HEK293 (cell line): ENCODE measurements at regions not wholly inside any gene's neighbourhood (a gene's known extent, or its start where the extent isn't known, plus 50 kb on each side); places are given as distances from the start of the nearest gene placed in this dataset.

Experiments
- CTCF ChIA-PET: fragments of 350-600 bp; formaldehyde crosslinking; extraction: SDS; loops from one replicate; lab custom pipeline; 2021; ENCODE audit warnings: antibody characterized with exemption; lab: Yijun Ruan, JAX
- POLR2A ChIA-PET: fragments of 300-600 bp; formaldehyde crosslinking; extraction: SDS; loops from one replicate; lab custom pipeline; 2020; ENCODE audit warnings: antibody characterized with exemption, inconsistent platforms; lab: Yijun Ruan, JAX
- H3K27ac ChIP-seq: fragments of 200-500 bp; sonication (Bioruptor generic); 2 replicates; pipeline ENCODE4 v1.5.1; 2014; ENCODE audit warnings: low read depth, low read length, control low read depth, inconsistent platforms; ENCODE audit errors: extremely low read depth
- H3K36me3 ChIP-seq, 2 experiments: fragments of 200-500 bp in 1 of 2; sonication (Bioruptor generic) in 1 of 2; 1 replicate in 1 of 2; 2 replicates in 1 of 2; pipeline ENCODE4 v1.5.1; 2014 to 2017; ENCODE audit warnings: inconsistent platforms in 2 of 2, low read length in 2 of 2; ENCODE audit not compliant: control insufficient read depth in 2 of 2, insufficient read depth in 1 of 2
- H3K4me1 ChIP-seq: fragments of 200-500 bp; sonication (Bioruptor generic); 2 replicates; pipeline ENCODE4 v1.5.1; 2014; ENCODE audit warnings: mild to moderate bottlenecking, low read length, inconsistent platforms; ENCODE audit not compliant: control insufficient read depth, insufficient read depth
- H3K4me3 ChIP-seq: 2 replicates; pipeline ENCODE4 v1.5.1; 2011; ENCODE audit warnings: low read depth, mild to moderate bottlenecking, control low read depth, low read length, moderate library complexity
- H3K9me3 ChIP-seq: fragments of 200-500 bp; sonication (Bioruptor generic); 2 replicates; pipeline ENCODE4 v1.5.1; 2014; ENCODE audit warnings: low read depth, low read length, inconsistent platforms; ENCODE audit not compliant: control insufficient read depth, insufficient read depth
- GLIS2 ChIP-seq: fragments of 450-650 bp; formaldehyde crosslinking; IDR thresholded peaks from 2 replicates; pipeline ENCODE4 v1.5.1; 2016; ENCODE audit warnings: missing biosample characterization, missing genetic modification characterization
- HOXC10 ChIP-seq: sonication (generic); formaldehyde crosslinking; IDR thresholded peaks from 2 replicates; pipeline ENCODE4 v1.8.1; 2023; ENCODE audit warnings: mild to moderate bottlenecking, missing genetic modification reagents
- HOXD13 ChIP-seq: sonication (generic); formaldehyde crosslinking; IDR thresholded peaks from 2 replicates; pipeline ENCODE4 v1.8.0; 2022; ENCODE audit warnings: missing genetic modification reagents, borderline replicate concordance
- KLF1 ChIP-seq: fragments of 450-650 bp; formaldehyde crosslinking; IDR thresholded peaks from 2 replicates; pipeline ENCODE4 v1.5.1; 2016; ENCODE audit warnings: missing biosample characterization, missing genetic modification characterization
- MEIS1 ChIP-seq: sonication (generic); formaldehyde crosslinking; IDR thresholded peaks from 2 replicates; pipeline ENCODE4 v1.8.1; 2022; ENCODE audit warnings: missing genetic modification reagents, mild to moderate bottlenecking, borderline replicate concordance
- OSR2 ChIP-seq: fragments of 450-650 bp; formaldehyde crosslinking; IDR thresholded peaks from 2 replicates; pipeline ENCODE4 v1.5.1; 2016; ENCODE audit warnings: missing biosample characterization, missing genetic modification characterization
- SCRT2 ChIP-seq: fragments of 450-650 bp; formaldehyde crosslinking; IDR thresholded peaks from 2 replicates; pipeline ENCODE4 v1.5.1; 2016; ENCODE audit warnings: missing biosample characterization, missing genetic modification characterization
- SP2 ChIP-seq: fragments of 450-650 bp; formaldehyde crosslinking; IDR thresholded peaks from 2 replicates; pipeline ENCODE4 v1.5.1; 2016; ENCODE audit warnings: missing biosample characterization, missing genetic modification characterization
- ZBTB21 ChIP-seq: fragments of 450-650 bp; formaldehyde crosslinking; IDR thresholded peaks from 2 replicates; pipeline ENCODE4 v1.5.1; 2017; ENCODE audit warnings: missing biosample characterization, missing genetic modification characterization
- ZNF132 ChIP-seq: fragments of 450-650 bp; formaldehyde crosslinking; IDR thresholded peaks from 2 replicates; pipeline ENCODE4 v1.5.1; 2017; ENCODE audit warnings: missing biosample characterization, missing genetic modification characterization, borderline replicate concordance
- ZNF133 ChIP-seq: fragments of 450-650 bp; formaldehyde crosslinking; IDR thresholded peaks from 2 replicates; pipeline ENCODE4 v1.5.1; 2016; ENCODE audit warnings: missing biosample characterization, missing genetic modification characterization
- ZNF302 ChIP-seq: fragments of 450-650 bp; formaldehyde crosslinking; IDR thresholded peaks from 2 replicates; pipeline ENCODE4 v1.5.1; 2016; ENCODE audit warnings: missing biosample characterization, missing genetic modification characterization, low read depth
- ZNF366 ChIP-seq: fragments of 450-650 bp; formaldehyde crosslinking; conservative IDR thresholded peaks from 2 replicates; pipeline ENCODE4 v1.5.1; 2016; ENCODE audit warnings: missing biosample characterization, missing genetic modification characterization
- ZNF501 ChIP-seq: fragments of 450-650 bp; formaldehyde crosslinking; IDR thresholded peaks from 2 replicates; pipeline ENCODE4 v1.5.1; 2016; ENCODE audit warnings: missing biosample characterization, missing genetic modification characterization
- ZNF510 ChIP-seq: fragments of 450-650 bp; formaldehyde crosslinking; IDR thresholded peaks from 2 replicates; pipeline ENCODE4 v1.5.1; 2018; ENCODE audit warnings: mild to moderate bottlenecking, missing genetic modification characterization, missing biosample characterization; ENCODE audit not compliant: insufficient replicate concordance
- ZNF544 ChIP-seq: fragments of 450-650 bp; formaldehyde crosslinking; IDR thresholded peaks from 2 replicates; pipeline ENCODE4 v1.5.0; 2017; ENCODE audit warnings: missing biosample characterization, missing genetic modification characterization
- ZNF560 ChIP-seq: fragments of 450-650 bp; formaldehyde crosslinking; IDR thresholded peaks from 2 replicates; pipeline ENCODE4 v1.5.1; 2017; ENCODE audit warnings: missing biosample characterization, missing genetic modification characterization, borderline replicate concordance
- ZNF658 ChIP-seq: fragments of 450-650 bp; formaldehyde crosslinking; IDR thresholded peaks from 2 replicates; pipeline ENCODE4; 2016; ENCODE audit warnings: missing biosample characterization, missing genetic modification characterization
- ZNF664 ChIP-seq: fragments of 450-650 bp; formaldehyde crosslinking; IDR thresholded peaks from 2 replicates; pipeline ENCODE4 v1.5.1; 2016; ENCODE audit warnings: missing biosample characterization, missing genetic modification characterization
- ZNF707 ChIP-seq: fragments of 450-650 bp; formaldehyde crosslinking; IDR thresholded peaks from 2 replicates; pipeline ENCODE4 v1.5.1; 2016; ENCODE audit warnings: missing biosample characterization, missing genetic modification characterization
- ZXDB ChIP-seq: fragments of 450-650 bp; formaldehyde crosslinking; IDR thresholded peaks from 2 replicates; pipeline ENCODE4 v1.5.1; 2016; ENCODE audit warnings: missing biosample characterization, missing genetic modification characterization
- TF ChIP-seq, protein P1 (sequence below): fragments of 450-650 bp; formaldehyde crosslinking; IDR thresholded peaks from 2 replicates; pipeline ENCODE4 v1.5.1; 2017; ENCODE audit warnings: missing biosample characterization, missing genetic modification characterization
- TF ChIP-seq, protein P2 (sequence below): fragments of 450-650 bp; formaldehyde crosslinking; IDR thresholded peaks from 2 replicates; pipeline ENCODE4 v1.5.1; 2016; ENCODE audit warnings: missing biosample characterization, missing genetic modification characterization
- TF ChIP-seq, protein P3 (sequence below): fragments of 450-650 bp; formaldehyde crosslinking; IDR thresholded peaks from 2 replicates; pipeline ENCODE4 v1.5.1; 2016; ENCODE audit warnings: missing biosample characterization, missing genetic modification characterization

DNA sequence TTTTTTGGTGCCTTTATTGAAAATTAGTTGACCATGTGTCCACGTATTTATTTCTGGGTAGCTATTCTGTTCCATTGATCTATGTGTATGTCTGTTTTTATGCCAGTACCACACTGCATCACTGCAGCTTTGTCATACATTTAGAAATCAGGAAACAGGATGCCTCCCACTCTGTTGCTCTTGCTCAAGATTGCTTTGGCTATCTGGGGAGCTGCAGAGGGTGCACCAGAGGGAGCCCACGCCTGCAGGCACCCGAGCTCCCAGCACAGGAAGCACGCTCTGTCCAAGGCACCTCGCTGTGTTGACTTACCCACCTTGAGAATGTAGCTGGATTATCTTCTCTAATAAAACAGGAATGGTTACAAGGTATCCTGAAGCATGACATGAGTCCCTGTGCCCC is 301.7 kb downstream of the TCERG1L start (continued):
- TF ChIP-seq, protein P1, sequence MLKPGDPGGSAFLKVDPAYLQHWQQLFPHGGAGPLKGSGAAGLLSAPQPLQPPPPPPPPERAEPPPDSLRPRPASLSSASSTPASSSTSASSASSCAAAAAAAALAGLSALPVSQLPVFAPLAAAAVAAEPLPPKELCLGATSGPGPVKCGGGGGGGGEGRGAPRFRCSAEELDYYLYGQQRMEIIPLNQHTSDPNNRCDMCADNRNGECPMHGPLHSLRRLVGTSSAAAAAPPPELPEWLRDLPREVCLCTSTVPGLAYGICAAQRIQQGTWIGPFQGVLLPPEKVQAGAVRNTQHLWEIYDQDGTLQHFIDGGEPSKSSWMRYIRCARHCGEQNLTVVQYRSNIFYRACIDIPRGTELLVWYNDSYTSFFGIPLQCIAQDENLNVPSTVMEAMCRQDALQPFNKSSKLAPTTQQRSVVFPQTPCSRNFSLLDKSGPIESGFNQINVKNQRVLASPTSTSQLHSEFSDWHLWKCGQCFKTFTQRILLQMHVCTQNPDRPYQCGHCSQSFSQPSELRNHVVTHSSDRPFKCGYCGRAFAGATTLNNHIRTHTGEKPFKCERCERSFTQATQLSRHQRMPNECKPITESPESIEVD: no peak
- TF ChIP-seq ZNF560 (no peak), ZNF510 (no peak), OSR2 (tag by site-specific recombination) (no peak), ZBTB21 (tag by site-specific recombination) (no peak)

DNA sequence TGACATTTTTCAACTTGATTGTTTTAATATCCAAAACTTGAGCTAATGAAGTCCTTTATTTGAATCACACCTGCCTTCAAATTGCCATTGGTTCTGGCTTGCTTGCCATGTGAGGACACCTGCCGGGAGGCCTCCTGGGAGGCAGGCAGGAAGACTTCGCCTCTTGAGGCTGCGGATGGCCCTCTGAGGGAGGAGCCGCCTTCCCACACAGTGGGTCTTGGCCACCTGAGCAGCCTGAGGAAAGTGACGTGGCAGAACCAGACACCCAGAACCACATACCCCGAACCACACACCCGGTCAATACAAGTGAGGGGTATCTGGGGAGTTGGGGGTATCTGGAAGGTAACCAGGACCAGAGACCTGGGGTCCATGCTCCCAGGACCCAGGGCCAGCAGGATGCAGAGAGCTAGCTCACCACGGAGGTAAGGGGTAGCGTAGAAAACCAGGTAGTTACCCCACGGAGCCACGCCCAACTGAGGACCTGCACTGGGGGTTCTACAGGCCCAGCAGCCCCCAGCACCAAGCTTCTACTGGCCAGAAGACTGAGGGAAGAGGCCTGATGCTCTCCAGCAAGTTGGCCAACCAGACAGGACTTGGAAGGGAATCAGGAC is 300.5 kb downstream of the TCERG1L start:
- Histone ChIP-seq H3K4me1 (no peaks in the 10 kb centered on the region), H3K27ac (no peak overlapping the region), H3K9me3 (no peaks in the 10 kb centered on the region), H3K36me3 (no peaks in the 10 kb centered on the region), H3K4me3 (no peak overlapping the region)
- no peak for TF ChIP-seq ZNF133
- no peak for TF ChIP-seq SP2 (tag by site-specific recombination)
- TF ChIP-seq ZNF132 (tag by site-specific recombination): no peak
- no peak for TF ChIP-seq ZNF707 (tag by site-specific recombination)
- TF ChIP-seq ZNF658 (tag by site-specific recombination): no peak
- no peak for TF ChIP-seq SCRT2 (tag by site-specific recombination)
- TF ChIP-seq HOXC10 (CRISPR knock-in tag): no peak
- TF ChIP-seq ZNF544 (tag by site-specific recombination): no peak
- no peak for TF ChIP-seq ZNF366 (tag by site-specific recombination)
- TF ChIP-seq HOXD13 (CRISPR knock-in tag): no peak
- TF ChIP-seq ZNF664: no peak
- no peak for TF ChIP-seq ZNF302 (tag by site-specific recombination)
- CTCF ChIA-PET: no interaction called here
- POLR2A ChIA-PET: no interaction called here

DNA sequence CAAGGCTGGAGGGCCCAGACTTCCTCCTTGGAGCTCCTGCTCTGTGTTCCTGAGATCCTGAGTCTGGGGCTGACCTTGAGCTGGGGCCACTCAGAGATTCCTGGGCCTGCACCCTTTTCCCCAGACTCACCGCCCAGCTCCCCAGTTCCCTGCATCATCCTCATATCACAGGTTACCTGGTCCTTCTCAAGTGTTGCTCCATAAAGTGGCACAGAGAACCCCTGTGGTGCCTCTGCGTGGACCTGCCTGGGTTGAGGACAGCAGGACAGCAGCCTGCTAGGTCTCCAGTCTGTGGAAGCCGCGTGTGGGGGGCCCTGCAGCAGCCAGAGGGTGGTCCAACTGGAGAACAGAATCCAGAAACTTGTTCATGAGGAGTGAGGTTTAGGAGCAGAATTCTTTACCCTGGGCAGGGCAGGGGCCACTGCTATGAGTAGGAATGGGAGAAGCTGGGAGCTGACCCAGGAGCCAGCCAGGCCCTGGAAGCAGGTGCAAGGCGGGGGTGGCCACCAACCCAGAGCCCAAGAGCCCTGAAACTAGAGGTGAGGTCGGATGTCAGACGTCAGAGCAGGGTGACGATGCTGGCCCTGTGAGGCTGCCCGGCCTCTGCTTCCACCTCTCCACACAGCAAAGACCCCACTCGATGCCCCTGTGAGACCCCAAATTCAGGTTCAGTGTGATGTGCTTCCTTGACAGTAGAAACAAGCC is 299.4 kb downstream of the TCERG1L start:
- TF ChIP-seq ZXDB (tag by site-specific recombination) (no peak), MEIS1 (CRISPR knock-in tag) (no peak), ZNF501 (tag by site-specific recombination) (no peak), GLIS2 (tag by site-specific recombination) (no peak), KLF1 (tag by site-specific recombination) (no peak)
- TF ChIP-seq, protein P2, sequence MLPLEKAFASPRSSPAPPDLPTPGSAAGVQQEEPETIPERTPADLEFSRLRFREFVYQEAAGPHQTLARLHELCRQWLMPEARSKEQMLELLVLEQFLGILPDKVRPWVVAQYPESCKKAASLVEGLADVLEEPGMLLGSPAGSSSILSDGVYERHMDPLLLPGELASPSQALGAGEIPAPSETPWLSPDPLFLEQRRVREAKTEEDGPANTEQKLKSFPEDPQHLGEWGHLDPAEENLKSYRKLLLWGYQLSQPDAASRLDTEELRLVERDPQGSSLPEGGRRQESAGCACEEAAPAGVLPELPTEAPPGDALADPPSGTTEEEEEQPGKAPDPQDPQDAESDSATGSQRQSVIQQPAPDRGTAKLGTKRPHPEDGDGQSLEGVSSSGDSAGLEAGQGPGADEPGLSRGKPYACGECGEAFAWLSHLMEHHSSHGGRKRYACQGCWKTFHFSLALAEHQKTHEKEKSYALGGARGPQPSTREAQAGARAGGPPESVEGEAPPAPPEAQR (tag by site-specific recombination): no peak
- TF ChIP-seq, protein P3, sequence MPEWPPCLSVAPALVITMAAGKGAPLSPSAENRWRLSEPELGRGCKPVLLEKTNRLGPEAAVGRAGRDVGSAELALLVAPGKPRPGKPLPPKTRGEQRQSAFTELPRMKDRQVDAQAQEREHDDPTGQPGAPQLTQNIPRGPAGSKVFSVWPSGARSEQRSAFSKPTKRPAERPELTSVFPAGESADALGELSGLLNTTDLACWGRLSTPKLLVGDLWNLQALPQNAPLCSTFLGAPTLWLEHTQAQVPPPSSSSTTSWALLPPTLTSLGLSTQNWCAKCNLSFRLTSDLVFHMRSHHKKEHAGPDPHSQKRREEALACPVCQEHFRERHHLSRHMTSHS (tag by site-specific recombination): no peak
- no peak overlapping the region for H3K4me3 ChIP-seq
- no peaks in the 10 kb centered on the region for H3K4me1 ChIP-seq
- ChIA-PET CTCF (no interaction called here), POLR2A (no interaction called here)
- no peaks in the 10 kb centered on the region for H3K36me3 ChIP-seq
- H3K9me3 ChIP-seq: no peaks in the 10 kb centered on the region
- H3K27ac ChIP-seq: no peak overlapping the region
